Left ventricle myocardium inferior (tissue), 1 donor: ENCODE measurements at regions not wholly inside any gene's neighbourhood (a gene's known extent, or its start where the extent isn't known, plus 50 kb on each side); places are given as distances from the start of the nearest gene placed in this dataset.

Source experiments
- DNase-seq: peaks from one replicate; pipeline ENCODE4 v3.0.0-alpha.2; 2020
- H3K27ac ChIP-seq: fragments of 200-600 bp; replicated peaks from 2 replicates; pipeline ENCODE4 v1.8.0; 2021
- H3K27me3 ChIP-seq: fragments of 200-600 bp; 2 replicates; pipeline ENCODE4 v1.8.0; 2021; ENCODE audit warnings: low read depth
- H3K36me3 ChIP-seq: fragments of 200-600 bp; 2 replicates; pipeline ENCODE4 v1.8.0; 2021
- H3K4me1 ChIP-seq: fragments of 200-600 bp; 2 replicates; pipeline ENCODE4 v1.8.0; 2021
- H3K4me3 ChIP-seq: fragments of 200-600 bp; 2 replicates; pipeline ENCODE4 v1.8.0; 2021; ENCODE audit warnings: mild to moderate bottlenecking, moderate library complexity
- H3K9me3 ChIP-seq: fragments of 200-600 bp; replicated peaks from 2 replicates; pipeline ENCODE4 v1.8.0; 2021
- CTCF ChIP-seq: fragments of 200-600 bp; IDR thresholded peaks from 2 replicates; pipeline ENCODE4 v1.8.0; 2021; ENCODE audit warnings: antibody characterized with exemption, mild to moderate bottlenecking, borderline replicate concordance
- intact Hi-C: fragments of 100-400 bp; cut with micrococcal nuclease; formaldehyde crosslinking; loops from one replicate; pipeline ENCODE4 v1.11.0; 2022
- donor health status: DM: no; HTN: yes; CAD: no; lungs with severe emphysema.

GRCh38 chr9:18092138-18092537, 381.8 kb upstream of the ADAMTSL1 start:
- H3K27ac ChIP-seq: no peak overlapping the region
- H3K9me3 ChIP-seq: no peaks in the 10 kb centered on the region

GRCh38 chr9:18106006-18106560, 367.9 kb upstream of the ADAMTSL1 start:
- Histone ChIP-seq H3K27ac (no peak overlapping the region), H3K4me1 (no peaks in the 10 kb centered on the region), H3K27me3 (peaks cover 27% of the 10 kb centered on the region), H3K9me3 (no peaks in the 10 kb centered on the region), H3K4me3 (no peak overlapping the region), H3K36me3 (no peaks in the 10 kb centered on the region)
- TF ChIP-seq CTCF: no peak
- intact Hi-C loops: no loop called here
- DNase-seq: no peak

More at GRCh38 chr9:18092138-18092537, 381.8 kb upstream of the ADAMTSL1 start:
- Histone ChIP-seq H3K27me3 (no peaks in the 10 kb centered on the region), H3K4me3 (no peak overlapping the region), H3K36me3 (no peaks in the 10 kb centered on the region), H3K4me1 (no peaks in the 10 kb centered on the region)
- intact Hi-C loops: no loop called here
- DNase-seq: no peak
- no peak for TF ChIP-seq CTCF

- Histone ChIP-seq H3K4me3 (no peak overlapping the region), H3K27me3 (peaks cover 22% of the 10 kb centered on the region), H3K36me3 (no peaks in the 10 kb centered on the region), H3K27ac (no peak overlapping the region), H3K9me3 (no peaks in the 10 kb centered on the region), H3K4me1 (no peaks in the 10 kb centered on the region)
- intact Hi-C loops: no loop called here
- no peak for TF ChIP-seq CTCF
- DNase-seq: no peak
Measured at GRCh38 chr9:18109675-18110074, 364.3 kb upstream of the ADAMTSL1 start.

- no peak overlapping the region for H3K4me3 ChIP-seq
- intact Hi-C loops: no loop called here
- no peak for TF ChIP-seq CTCF
- no peaks in the 10 kb centered on the region for H3K4me1 ChIP-seq
- no peaks in the 10 kb centered on the region for H3K9me3 ChIP-seq
- no peaks in the 10 kb centered on the region for H3K36me3 ChIP-seq
- no peak for DNase-seq
- H3K27ac ChIP-seq: no peak overlapping the region
- H3K27me3 ChIP-seq: peaks cover 22% of the 10 kb centered on the region
Measured at GRCh38 chr9:18111146-18111545, 362.8 kb upstream of the ADAMTSL1 start.

- Histone ChIP-seq H3K36me3 (no peaks in the 10 kb centered on the region), H3K27me3 (peaks cover 21% of the 10 kb centered on the region), H3K27ac (no peak overlapping the region), H3K4me1 (no peaks in the 10 kb centered on the region), H3K4me3 (no peak overlapping the region), H3K9me3 (no peaks in the 10 kb centered on the region)
- TF ChIP-seq CTCF: no peak
- DNase-seq: no peak
- intact Hi-C loops: no loop called here
Measured at GRCh38 chr9:18114559-18115475, 359.1 kb upstream of the ADAMTSL1 start.
